ENCODE measurements at regions not wholly inside any gene's neighbourhood (a gene's known extent, or its start where the extent isn't known, plus 50 kb on each side); places are given as distances from the start of the nearest gene placed in this dataset.

- ATAC-seq (no peak), DNase-seq (ENCODE audit: low spot score) (no peak)
- Mint-ChIP-seq H3K9me3 (peaks cover 16% of the 10 kb centered on the region), H3K27me3 (ENCODE audit: insufficient read depth, low read depth, poor library complexity) (no peaks in the 10 kb centered on the region), H3K27ac (no peak overlapping the region), H3K4me1 (no peaks in the 10 kb centered on the region), H3K4me3 (no peak overlapping the region), H3K36me3 (ENCODE audit: low read depth) (peaks cover 13% of the 10 kb centered on the region; the same call in 2 of the 3 replicates)
- TF ChIP-seq EZH2phosphoT487 (IDR thresholded peaks at IDR 0.05; ENCODE audit: unreplicated experiment) = no peak
- TF ChIP-seq CREB1 (CRISPR knock-in tag; IDR thresholded peaks at IDR 0.05; ENCODE audit: low read depth) = no peak
- no peak for TF ChIP-seq STAT1 (IDR thresholded peaks at IDR 0.05; ENCODE audit: unreplicated experiment)
- no peak for TF ChIP-seq EZH2 (IDR thresholded peaks at IDR 0.05; ENCODE audit: low read depth, unreplicated experiment)
- no peak for TF ChIP-seq ZNF462 (CRISPR knock-in tag; IDR thresholded peaks at IDR 0.05)
- no peaks in the 10 kb centered on the region for H3K27me3 ChIP-seq (ENCODE audit: insufficient read depth)
- H3K27ac ChIP-seq (ENCODE audit: low read depth) = no peak overlapping the region
- no peak overlapping the region for H3K4me2 ChIP-seq
- H3K79me2 ChIP-seq (replicated peaks; ENCODE audit: insufficient read depth) = no peaks in the 10 kb centered on the region
- no peaks in the 10 kb centered on the region for H4K20me1 ChIP-seq (replicated peaks; ENCODE audit: insufficient read depth)
- no peak overlapping the region for H2AFZ ChIP-seq
- H3F3A ChIP-seq (replicated peaks; ENCODE audit: low read depth) = no peaks in the 10 kb centered on the region
- no peaks in the 10 kb centered on the region for H3K36me3 ChIP-seq (ENCODE audit: insufficient read depth)
- H3K4me1 ChIP-seq (ENCODE audit: insufficient read depth) = no peaks in the 10 kb centered on the region
- H3K4me3 ChIP-seq = no peak overlapping the region
- no peaks in the 10 kb centered on the region for H3K9me2 ChIP-seq (ENCODE audit: insufficient read depth)
Measured at GRCh38 chr4:96652821-96653220, 812.9 kb downstream of the PDHA2 start.

GRCh38 chr4:96654045-96654444 lies 814.2 kb downstream of the PDHA2 start:
- H3F3A ChIP-seq (replicated peaks; ENCODE audit: low read depth) = no peaks in the 10 kb centered on the region
- H2AFZ ChIP-seq = no peak overlapping the region
- ATAC-seq (no peak), DNase-seq (ENCODE audit: low spot score) (no peak)
- no peaks in the 10 kb centered on the region for H3K27me3 ChIP-seq (ENCODE audit: insufficient read depth)
- H3K4me1 ChIP-seq (ENCODE audit: insufficient read depth) = no peaks in the 10 kb centered on the region
- no peak overlapping the region for H3K4me2 ChIP-seq
- H3K9me2 ChIP-seq (ENCODE audit: insufficient read depth) = no peaks in the 10 kb centered on the region
- H3K36me3 ChIP-seq (ENCODE audit: insufficient read depth) = no peaks in the 10 kb centered on the region
- H3K79me2 ChIP-seq (replicated peaks; ENCODE audit: insufficient read depth) = no peaks in the 10 kb centered on the region
- Mint-ChIP-seq H3K27me3 (ENCODE audit: insufficient read depth, low read depth, poor library complexity) (peaks cover 2% of the 10 kb centered on the region), H3K4me1 (no peaks in the 10 kb centered on the region), H3K9me3 (peaks cover 16% of the 10 kb centered on the region), H3K36me3 (ENCODE audit: low read depth) (peaks cover 13% of the 10 kb centered on the region; the same call in 2 of the 3 replicates), H3K27ac (no peak overlapping the region), H3K4me3 (no peak overlapping the region)
- H3K4me3 ChIP-seq = no peak overlapping the region
- H3K27ac ChIP-seq (ENCODE audit: low read depth) = no peak overlapping the region
- no peaks in the 10 kb centered on the region for H4K20me1 ChIP-seq (replicated peaks; ENCODE audit: insufficient read depth)
- TF ChIP-seq POLR2AphosphoS5 (IDR thresholded peaks at IDR 0.05; ENCODE audit: low read depth) (no peak), EZH2 (IDR thresholded peaks at IDR 0.05; ENCODE audit: low read depth, unreplicated experiment) (no peak), EZH2phosphoT487 (IDR thresholded peaks at IDR 0.05; ENCODE audit: unreplicated experiment) (no peak), ZNF331 (CRISPR knock-in tag; IDR thresholded peaks at IDR 0.05; ENCODE audit: low read depth) (no peak), REST (IDR thresholded peaks at IDR 0.05; ENCODE audit: unreplicated experiment) (no peak), ZNF114 (CRISPR knock-in tag; IDR thresholded peaks at IDR 0.05) (no peak), CREB1 (CRISPR knock-in tag; IDR thresholded peaks at IDR 0.05; ENCODE audit: low read depth) (no peak), ETS1 (IDR thresholded peaks at IDR 0.05) (no peak)

Data from GM23338 (cell line).